ENCODE measurements at regions not wholly inside any gene's neighbourhood (a gene's known extent, or its start where the extent isn't known, plus 50 kb on each side); places are given as distances from the start of the nearest gene placed in this dataset.

GRCh38 chr21:23955135-23955843 lies 1652.0 kb downstream of the MRPL39 start:
- BruUV-seq (replicated peaks) = no TSS peak
- Histone ChIP-seq H2BK120ac (ENCODE audit: low read depth, low read length) (no peak overlapping the region), H4K8ac (ENCODE audit: low read depth in 2 of 2, low read length in 2 of 2) (no peak overlapping the region), H2AK9ac (replicated peaks; ENCODE audit: low read depth, low read length, poor library complexity) (no peak overlapping the region), H3K18ac (ENCODE audit: low read depth, low read length) (no peak overlapping the region), H2AK5ac (ENCODE audit: low read depth, low read length) (no peak overlapping the region), H3K9me1 (ENCODE audit: insufficient read depth, low read length) (no peaks in the 10 kb centered on the region), H3K4me2 (ENCODE audit: low read depth, low read length) (no peak overlapping the region), H3K9me3 (ENCODE audit: control insufficient read depth, insufficient read depth, low read length) (peaks cover 1% of the 10 kb centered on the region; the same call in 1 of the 2 replicates), H4K20me1 (ENCODE audit: insufficient read depth, low read length) (no peaks in the 10 kb centered on the region), H3K4ac (ENCODE audit: low read depth, low read length) (no peak overlapping the region), H3K14ac (replicated peaks; ENCODE audit: low read depth, low read length) (no peak overlapping the region), H3K4me3 (ENCODE audit: insufficient read depth, low read depth, low read length) (no peak overlapping the region), H3K56ac (ENCODE audit: extremely low read depth, insufficient read depth, low read length) (no peak overlapping the region), H2BK5ac (ENCODE audit: low read depth, low read length, poor library complexity, severe bottlenecking) (no peak overlapping the region), H3K79me1 (ENCODE audit: low read depth in 1 of 2, low read length in 2 of 2) (no peaks in the 10 kb centered on the region), H3K4me1 (ENCODE audit: control insufficient read depth, insufficient read depth, low read length) (no peaks in the 10 kb centered on the region), H2AFZ (replicated peaks; ENCODE audit: low read length, poor library complexity) (no peak overlapping the region), H3K36me3 (ENCODE audit: control insufficient read depth, insufficient read depth, low read length) (no peaks in the 10 kb centered on the region), H3K9ac (ENCODE audit: low read depth, low read length) (no peak overlapping the region), H4K91ac (ENCODE audit: insufficient read depth, low read depth, low read length) (no peak overlapping the region), H3K23ac (ENCODE audit: low read depth, low read length) (no peak overlapping the region), H3K27ac (ENCODE audit: insufficient read depth, low read length) (no peak overlapping the region), H4K5ac (ENCODE audit: low read depth, low read length) (no peak overlapping the region), H3K27me3 (ENCODE audit: control insufficient read depth, insufficient read depth, low read length) (no peaks in the 10 kb centered on the region), H2BK15ac (ENCODE audit: low read depth, low read length) (no peak overlapping the region), H2BK20ac (ENCODE audit: low read depth, low read length) (no peak overlapping the region)
- intact Hi-C loops (cut with micrococcal nuclease) = no loop called here
- dilution Hi-C loops (cut with HindIII; ENCODE audit: low sequenced_read_pairs, unreplicated experiment) = no loop called here
- WGBS, 2 experiments (ENCODE audit: extremely low coverage in 2 of 2, insufficient read length in 1 of 2) = 72% methylated on average over 3 of the region's 5 CpGs; no CpG with 5 or more reads in 1 of the 2 experiments
- no peak for TF ChIP-seq RFX5 (IDR thresholded peaks at IDR 0.05; ENCODE audit: low read depth, low read length)
- TF ChIP-seq, protein P1, sequence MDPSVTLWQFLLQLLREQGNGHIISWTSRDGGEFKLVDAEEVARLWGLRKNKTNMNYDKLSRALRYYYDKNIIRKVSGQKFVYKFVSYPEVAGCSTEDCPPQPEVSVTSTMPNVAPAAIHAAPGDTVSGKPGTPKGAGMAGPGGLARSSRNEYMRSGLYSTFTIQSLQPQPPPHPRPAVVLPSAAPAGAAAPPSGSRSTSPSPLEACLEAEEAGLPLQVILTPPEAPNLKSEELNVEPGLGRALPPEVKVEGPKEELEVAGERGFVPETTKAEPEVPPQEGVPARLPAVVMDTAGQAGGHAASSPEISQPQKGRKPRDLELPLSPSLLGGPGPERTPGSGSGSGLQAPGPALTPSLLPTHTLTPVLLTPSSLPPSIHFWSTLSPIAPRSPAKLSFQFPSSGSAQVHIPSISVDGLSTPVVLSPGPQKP (IDR thresholded peaks at IDR 0.05; ENCODE audit: borderline replicate concordance, low read depth, low read length) = no peak
- no peak for TF ChIP-seq NFE2L2 (IDR thresholded peaks at IDR 0.05; ENCODE audit: low read depth, low read length)
- TF ChIP-seq CHD1 (IDR thresholded peaks at IDR 0.05; ENCODE audit: low read depth, low read length) = no peak
- TF ChIP-seq, protein P2, sequence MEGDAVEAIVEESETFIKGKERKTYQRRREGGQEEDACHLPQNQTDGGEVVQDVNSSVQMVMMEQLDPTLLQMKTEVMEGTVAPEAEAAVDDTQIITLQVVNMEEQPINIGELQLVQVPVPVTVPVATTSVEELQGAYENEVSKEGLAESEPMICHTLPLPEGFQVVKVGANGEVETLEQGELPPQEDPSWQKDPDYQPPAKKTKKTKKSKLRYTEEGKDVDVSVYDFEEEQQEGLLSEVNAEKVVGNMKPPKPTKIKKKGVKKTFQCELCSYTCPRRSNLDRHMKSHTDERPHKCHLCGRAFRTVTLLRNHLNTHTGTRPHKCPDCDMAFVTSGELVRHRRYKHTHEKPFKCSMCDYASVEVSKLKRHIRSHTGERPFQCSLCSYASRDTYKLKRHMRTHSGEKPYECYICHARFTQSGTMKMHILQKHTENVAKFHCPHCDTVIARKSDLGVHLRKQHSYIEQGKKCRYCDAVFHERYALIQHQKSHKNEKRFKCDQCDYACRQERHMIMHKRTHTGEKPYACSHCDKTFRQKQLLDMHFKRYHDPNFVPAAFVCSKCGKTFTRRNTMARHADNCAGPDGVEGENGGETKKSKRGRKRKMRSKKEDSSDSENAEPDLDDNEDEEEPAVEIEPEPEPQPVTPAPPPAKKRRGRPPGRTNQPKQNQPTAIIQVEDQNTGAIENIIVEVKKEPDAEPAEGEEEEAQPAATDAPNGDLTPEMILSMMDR (conservative IDR thresholded peaks at IDR 0.05; ENCODE audit: low read depth, low read length) = no peak
- no peak for TF ChIP-seq CEBPB (IDR thresholded peaks at IDR 0.05; ENCODE audit: low read depth, low read length)
- TF ChIP-seq FOS (IDR thresholded peaks at IDR 0.05; ENCODE audit: low read depth, low read length) = no peak
- TF ChIP-seq POLR2A (IDR thresholded peaks at IDR 0.05; ENCODE audit: low read depth, low read length) = no peak
- no peak for TF ChIP-seq SMC3 (IDR thresholded peaks at IDR 0.05; ENCODE audit: low read depth, low read length)
- CTCF ChIA-PET = no interaction called here
- ATAC-seq (ENCODE audit: low read depth) (no peak), DNase-seq (no peak)
- in situ Hi-C loops (cut with MboI; ENCODE audit: low sequenced_read_pairs) = no loop called here
- POLR2A ChIA-PET (ENCODE audit: unreplicated experiment) = no interaction called here

All from IMR-90 (cell line).